Ovary (tissue), 7 donors: ENCODE measurements at regions not wholly inside any gene's neighbourhood (a gene's known extent, or its start where the extent isn't known, plus 50 kb on each side); places are given as distances from the start of the nearest gene placed in this dataset.

ENCODE experiments used
- DNase-seq, 5 donors: peaks; one replicate each; pipeline ENCODE4 v3.0.0-alpha.2; 2019 to 2020
- H3K27ac ChIP-seq, 2 donors: fragments of 200-600 bp; one replicate each; pipeline versions ENCODE4 v1.5.1 to v1.8.0; 2019 to 2022
- H3K27me3 ChIP-seq: fragments of 200-600 bp; one replicate; pipeline ENCODE4 v1.8.0; 2022
- H3K36me3 ChIP-seq: fragments of 200-600 bp; sonication (generic); one replicate; pipeline ENCODE4 v1.5.1; 2019
- H3K4me1 ChIP-seq: one replicate; pipeline ENCODE4 v1.8.1; 2013; ENCODE audit warnings: mild to moderate bottlenecking, moderate library complexity; ENCODE audit not compliant: insufficient read depth
- H3K4me3 ChIP-seq: fragments of 200-600 bp; sonication (generic); one replicate; pipeline ENCODE4 v1.5.1; 2017
- H3K9me3 ChIP-seq, 2 donors: fragments of 200-600 bp in 1 of 2; sonication (generic) in 1 of 2; one replicate each; pipeline versions ENCODE4 v1.5.1 to v1.8.1; 2013 to 2019; ENCODE audit warnings: mild to moderate bottlenecking in 1 of 2, moderate library complexity in 1 of 2
- CTCF ChIP-seq, 3 donors: fragments of 450-650 bp in 2 of 3; fragments of 200-600 bp in 1 of 3; IDR thresholded peaks; one replicate each; pipeline versions ENCODE4 v1.5.1 to v1.8.0; 2016 to 2022; ENCODE audit warnings: antibody characterized with exemption in 3 of 3, mild to moderate bottlenecking in 1 of 3
- EP300 ChIP-seq: sonication (generic); formaldehyde crosslinking; IDR thresholded peaks from one replicate; pipeline ENCODE4 v1.6.1; 2017; ENCODE audit warnings: antibody characterized with exemption
- POLR2A ChIP-seq: fragments of 450-650 bp; IDR thresholded peaks from one replicate; pipeline ENCODE4 v1.6.1; 2017; ENCODE audit warnings: antibody characterized with exemption, mild to moderate bottlenecking, moderate library complexity
- WGBS, 3 donors: extraction: QIAGEN DNeasy Blood & Tissue Kit in 1 of 3; methylation state at CpG; one replicate each; pipeline versions ENCODE4 v1.1.5 to v1.1.7; 2013 to 2017; 5-methylcytosine and 5-hydroxymethylcytosine counted together
- intact Hi-C, 4 donors: fragments of 100-400 bp; cut with DNase I; formaldehyde crosslinking; loops; one replicate each; pipeline versions ENCODE4 v1.11.0 to v1.15.1; 2022 to 2023
- donor health status: DM: no; HTN: no; CAD: no; lungs with moderate emphysema.
- donor health status: DM: no; HTN: no; CAD: no.
- donor health status: Bipolar disorder and iron deficiency.
- donor health status: DM: no; HTN: no; CAD: no.
- donor health status: DM: yes; HTN: yes; CAD: no.

DNA sequence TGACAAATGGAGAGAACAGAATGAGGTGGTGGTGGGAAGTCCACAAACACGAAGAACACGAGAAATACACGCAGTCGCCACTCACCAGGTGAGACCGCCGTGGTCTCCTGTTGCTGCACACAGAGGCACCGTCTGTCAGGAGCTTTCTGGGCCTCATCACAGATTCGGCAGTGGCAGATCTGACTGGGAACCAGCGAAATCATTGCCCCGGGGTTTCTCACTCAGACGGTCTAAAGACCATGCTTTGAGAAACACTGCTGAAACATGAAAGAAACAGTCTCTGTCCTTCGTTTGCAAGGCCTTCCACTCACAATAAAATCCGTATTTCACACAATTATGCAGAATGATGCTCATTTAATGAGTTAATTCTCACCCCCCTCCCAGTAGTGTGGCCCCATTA is 130.9 kb upstream of the AFDN start:
- intact Hi-C loops = no loop called here
- Histone ChIP-seq H3K36me3 (no peaks in the 10 kb centered on the region), H3K9me3 (no peaks in the 10 kb centered on the region), H3K27me3 (no peaks in the 10 kb centered on the region), H3K4me3 (no peak overlapping the region), H3K4me1 (peaks cover 5% of the 10 kb centered on the region), H3K27ac (no peak overlapping the region)
- no peak for DNase-seq
- WGBS, 3 donors = 96 to 98% (median 96%) methylated on average over 13 of the region's 13 CpGs
- TF ChIP-seq CTCF (IDR thresholded peaks at IDR 0.05) (no peak), POLR2A (no peak), EP300 (no peak)

DNA sequence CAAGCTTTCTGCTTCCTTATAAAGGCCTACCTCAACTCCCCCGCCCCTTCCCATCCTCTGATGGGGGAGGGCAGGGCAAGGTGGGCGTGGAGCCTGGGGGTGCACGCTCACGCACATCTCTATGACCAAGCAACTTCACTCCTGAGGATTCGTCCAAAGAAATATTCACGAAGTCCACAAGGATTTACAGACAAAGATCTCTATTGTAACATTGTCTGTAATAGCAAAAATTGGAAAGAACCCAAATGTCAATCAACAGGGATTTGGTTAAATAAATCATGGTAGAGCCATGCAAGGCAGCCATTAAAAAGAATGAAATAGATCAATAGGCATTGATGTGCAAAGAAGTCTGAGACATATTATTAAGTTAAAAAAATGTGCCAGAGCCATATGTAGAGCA is 130.4 kb upstream of the AFDN start:
- H3K4me1 ChIP-seq = peaks cover 5% of the 10 kb centered on the region
- no peaks in the 10 kb centered on the region for H3K27me3 ChIP-seq
- H3K36me3 ChIP-seq = no peaks in the 10 kb centered on the region
- DNase-seq = no peak
- H3K27ac ChIP-seq = no peak overlapping the region
- H3K9me3 ChIP-seq = no peaks in the 10 kb centered on the region
- no peak overlapping the region for H3K4me3 ChIP-seq
- 79 to 97% (median 90%) methylated on average over 6 of the region's 6 CpGs for WGBS, 3 donors
- intact Hi-C loops = no loop called here
- TF ChIP-seq EP300 (no peak), POLR2A (no peak), CTCF (IDR thresholded peaks at IDR 0.05) (no peak)

- Histone ChIP-seq H3K4me1 (peaks cover 5% of the 10 kb centered on the region), H3K9me3 (no peaks in the 10 kb centered on the region), H3K27ac (no peak overlapping the region), H3K36me3 (no peaks in the 10 kb centered on the region), H3K4me3 (no peak overlapping the region), H3K27me3 (no peaks in the 10 kb centered on the region)
- no peak for TF ChIP-seq CTCF (IDR thresholded peaks at IDR 0.05)
- TF ChIP-seq POLR2A = no peak
- no peak for TF ChIP-seq EP300
- intact Hi-C loops = no loop called here
- no peak for DNase-seq
- WGBS, 3 donors = 37 to 66% (median 54%) methylated on average over 11 of the region's 11 CpGs
Measured at GRCh38 chr6:167697316-167697715, 129.4 kb upstream of the AFDN start.

GRCh38 chr6:167698540-167698939 is 128.2 kb upstream of the AFDN start:
- Histone ChIP-seq H3K27ac (no peak overlapping the region), H3K36me3 (no peaks in the 10 kb centered on the region), H3K9me3 (no peaks in the 10 kb centered on the region), H3K27me3 (no peaks in the 10 kb centered on the region), H3K4me1 (peaks cover 5% of the 10 kb centered on the region), H3K4me3 (no peak overlapping the region)
- TF ChIP-seq CTCF (IDR thresholded peaks at IDR 0.05) = no peak
- no peak for DNase-seq
- intact Hi-C loops = no loop called here
- 97% methylated on average over 11 to 12 of the region's 12 CpGs for WGBS, 3 donors
